HG02938 (cell line): ENCODE measurements at regions not wholly inside any gene's neighbourhood (a gene's known extent, or its start where the extent isn't known, plus 50 kb on each side); places are given as distances from the start of the nearest gene placed in this dataset.
"Not testable (repeated sequence)": the region's sequence is repeated elsewhere in the genome, so short reads cannot be mapped to it uniquely, and the experiment has no call there.

Experiments
- ATAC-seq: cut with Tn5 transposase; IDR thresholded peaks from one replicate; pipeline ENCODE4 v1.9.1; 2021; ENCODE audit warnings: mild to moderate bottlenecking, moderate library complexity; ENCODE audit not compliant: unreplicated experiment

DNA sequence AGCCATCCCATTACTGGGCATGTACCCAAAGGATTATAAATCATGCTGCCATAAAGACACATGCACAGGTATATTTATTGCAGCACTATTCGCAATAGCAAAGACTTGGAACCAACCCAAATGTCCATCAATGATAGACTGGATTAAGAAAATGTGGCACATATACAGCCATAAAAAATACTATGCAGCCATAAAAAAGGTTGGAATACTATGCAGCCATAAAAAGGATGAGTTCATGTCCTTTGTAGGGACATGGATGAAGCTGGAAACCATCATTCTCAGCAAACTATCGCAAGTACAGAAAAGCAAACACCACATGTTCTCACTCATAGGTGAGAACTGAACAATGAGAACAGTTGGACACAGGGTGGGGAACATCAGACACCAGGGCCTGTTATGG, 151.5 kb downstream of the PLK2 start:
- not testable (repeated sequence) for ATAC-seq

DNA sequence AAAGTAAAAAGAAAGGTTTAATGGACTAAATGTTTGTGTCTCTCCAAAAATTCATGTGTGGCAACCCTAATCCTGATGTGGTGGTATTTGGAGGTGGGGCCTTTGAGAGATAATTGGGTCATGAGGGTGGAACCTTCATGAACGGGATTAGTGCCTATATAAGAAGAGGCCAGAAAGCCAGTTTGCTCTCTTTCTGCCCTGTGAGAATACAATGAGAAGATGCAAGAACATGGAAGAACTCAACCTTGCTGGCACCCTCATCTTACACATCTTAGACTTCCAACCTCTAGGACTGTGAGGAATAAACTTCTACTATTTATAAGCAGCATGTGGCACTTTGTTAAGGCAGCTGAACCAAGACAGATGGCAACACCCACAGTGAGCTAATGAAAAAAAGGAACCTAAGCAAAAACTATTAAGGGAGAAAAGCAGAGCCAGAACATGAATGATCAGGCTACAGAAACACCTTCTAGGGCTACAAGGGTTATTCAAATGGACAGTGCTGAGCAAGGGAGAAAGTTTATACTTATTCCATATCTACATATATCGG, 159.5 kb downstream of the PLK2 start:
- ATAC-seq: no peak

DNA sequence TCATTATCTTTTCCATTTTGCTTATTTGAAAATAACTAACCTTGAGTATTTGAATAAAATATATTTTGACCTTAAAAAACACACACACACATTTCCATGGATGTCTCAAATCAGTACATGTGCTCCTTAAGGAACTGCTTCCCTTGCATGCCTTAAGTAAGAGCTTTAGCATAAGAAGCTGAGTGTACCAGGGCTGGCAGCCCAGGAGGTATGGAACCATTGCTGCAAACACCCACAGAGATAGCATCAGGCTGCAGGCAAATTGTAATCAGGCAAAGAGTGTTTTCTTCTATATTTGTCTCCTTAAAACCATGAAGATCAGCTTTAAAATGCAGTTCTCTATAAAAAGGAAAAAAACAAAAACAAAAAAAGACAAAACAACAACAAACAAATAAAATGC, 160.6 kb downstream of the PLK2 start:
- ATAC-seq: no peak

DNA sequence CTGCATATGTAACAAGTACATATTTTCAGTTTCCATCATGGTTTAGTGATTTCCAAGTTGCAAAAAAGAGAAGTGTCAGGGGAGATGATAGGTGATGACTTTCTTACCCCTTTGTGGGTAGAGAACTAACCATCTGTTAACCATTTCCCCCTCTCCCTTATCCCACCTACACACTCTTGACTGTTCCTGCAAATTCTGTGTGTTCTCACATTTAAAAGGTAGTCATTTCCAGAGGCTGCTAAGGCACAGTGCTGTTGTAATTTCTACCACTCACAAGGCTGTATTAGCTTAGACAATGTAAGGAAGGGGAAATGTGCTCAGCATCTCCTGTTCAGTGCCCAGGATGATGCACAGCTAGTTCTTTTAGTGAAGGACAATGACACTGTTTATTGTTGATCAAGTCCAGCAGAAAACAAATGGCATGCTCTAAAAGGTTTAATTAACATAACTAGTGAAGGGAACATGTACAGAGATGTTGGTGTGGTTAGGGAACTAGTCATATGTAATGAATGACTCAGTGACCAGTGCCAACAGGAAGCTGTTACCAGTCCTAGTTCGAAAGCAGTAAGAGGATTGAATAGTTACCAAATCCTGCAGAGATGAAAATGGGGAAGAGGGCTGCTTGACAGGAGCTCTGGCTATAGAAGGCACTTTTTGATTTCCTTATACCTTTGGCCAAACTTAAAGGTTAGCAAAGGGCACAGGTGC, 165.1 kb downstream of the PLK2 start:
- ATAC-seq: peak; percentile 69

DNA sequence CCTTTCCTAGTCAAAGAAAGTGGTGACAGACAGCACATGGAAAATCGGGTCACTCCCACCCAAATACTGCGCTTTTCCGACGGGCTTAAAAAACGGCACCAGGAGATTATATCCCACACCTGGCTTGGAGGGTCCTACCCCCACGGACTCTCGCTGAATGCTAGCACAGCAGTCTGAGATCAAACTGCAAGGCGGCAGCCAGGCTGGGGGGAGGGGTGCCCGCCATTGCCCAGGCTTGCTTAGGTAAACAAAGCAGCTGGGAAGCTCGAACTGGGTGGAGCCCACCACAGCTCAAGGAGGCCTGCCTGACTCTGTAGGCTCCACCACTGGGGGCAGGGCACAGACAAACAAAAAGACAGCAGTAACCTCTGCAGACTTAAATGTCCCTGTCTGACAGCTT, 171.6 kb downstream of the PLK2 start:
- ATAC-seq: not testable (repeated sequence)

DNA sequence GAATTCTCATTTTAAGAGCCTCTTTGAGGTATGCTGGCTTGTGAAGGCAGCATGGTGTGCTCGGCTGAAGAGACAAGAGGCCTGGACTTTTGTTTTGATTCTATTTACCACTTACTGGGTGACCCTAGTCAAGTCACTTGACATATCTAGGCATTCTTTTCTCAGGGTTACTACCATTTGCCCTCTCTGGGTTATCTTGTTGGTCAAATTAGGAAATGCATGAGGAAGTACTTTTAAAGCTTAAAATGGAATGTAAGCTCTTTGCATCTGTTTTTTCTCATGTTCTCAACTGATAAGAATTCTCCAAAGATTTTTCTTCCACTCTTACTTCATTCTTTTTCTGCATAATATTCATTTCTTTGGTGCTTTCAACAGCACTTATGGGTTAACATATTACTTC, 173.1 kb downstream of the PLK2 start:
- ATAC-seq: no peak

DNA sequence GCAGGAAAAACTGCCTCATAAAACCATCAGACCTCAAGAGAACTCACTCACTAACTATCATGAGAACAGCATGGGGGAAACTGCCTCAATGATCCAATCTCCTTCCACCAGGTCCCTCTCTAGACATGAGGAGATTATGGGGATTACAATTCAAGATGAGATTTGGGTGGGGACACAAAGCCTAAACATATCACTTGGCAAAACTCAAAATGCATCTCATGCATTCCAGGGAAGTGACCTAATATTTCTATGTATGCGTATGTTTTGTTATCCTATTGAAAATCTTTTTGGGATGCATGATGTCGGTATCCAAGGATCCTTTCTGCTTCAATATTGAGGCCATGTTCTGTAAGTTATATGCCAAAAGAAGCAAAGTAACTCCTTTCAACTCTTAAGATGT, 174.0 kb downstream of the PLK2 start:
- ATAC-seq: no peak

DNA sequence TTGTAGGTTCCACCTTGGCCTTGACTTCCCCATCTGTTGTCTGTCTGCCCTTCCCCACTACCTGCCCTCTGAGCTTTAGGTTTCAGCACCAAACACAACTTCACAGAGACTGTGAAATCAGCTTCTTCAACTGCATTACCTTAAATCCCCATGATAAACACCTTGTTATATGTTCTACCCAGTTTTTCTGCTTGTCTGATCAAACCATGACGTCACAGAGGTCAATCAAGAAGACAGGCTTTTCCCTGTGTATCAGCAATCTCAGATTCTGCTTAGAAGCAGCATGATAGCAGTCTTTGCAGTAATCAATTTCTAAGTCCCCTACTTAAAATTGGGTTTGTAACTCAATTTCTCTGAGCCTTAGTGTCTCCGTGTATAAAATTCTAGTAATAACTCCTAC, 175.0 kb downstream of the PLK2 start:
- no peak for ATAC-seq

DNA sequence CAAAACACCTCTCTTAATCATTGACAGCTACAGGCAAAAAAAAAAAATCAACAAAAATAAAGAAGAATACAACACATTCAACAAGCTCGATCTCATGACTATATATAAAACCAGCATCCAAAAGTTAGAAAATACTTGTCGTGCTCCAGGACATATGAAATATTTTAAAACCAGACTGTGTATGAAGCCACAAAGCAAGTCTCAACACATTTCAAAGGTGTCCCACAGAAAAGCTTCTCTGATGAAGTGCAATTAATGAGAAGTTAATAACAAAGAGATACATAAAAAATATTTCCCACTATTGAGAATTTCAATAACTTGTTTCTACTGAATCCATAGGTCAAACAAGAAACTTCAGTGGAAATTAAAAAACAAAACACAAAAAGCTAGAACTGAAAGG, 178.7 kb downstream of the PLK2 start:
- ATAC-seq: no peak

DNA sequence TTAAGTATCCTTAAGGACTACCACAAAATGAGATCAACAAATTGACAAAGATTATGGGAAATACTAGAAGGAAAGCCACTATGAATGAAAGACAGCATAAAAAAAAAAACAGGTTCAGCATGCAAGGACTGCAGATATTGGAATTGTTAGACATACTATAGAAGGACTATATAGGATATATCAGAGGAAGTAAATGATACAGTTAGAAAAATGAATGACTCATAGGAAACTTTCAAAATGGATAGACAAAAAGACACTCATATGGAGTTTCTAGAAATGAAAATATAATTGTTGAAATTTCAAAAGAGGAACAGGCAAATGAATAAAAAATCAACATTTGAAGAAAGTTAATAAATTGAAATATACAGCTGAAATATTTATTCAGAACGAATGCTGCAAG, 180.6 kb downstream of the PLK2 start:
- no peak for ATAC-seq

DNA sequence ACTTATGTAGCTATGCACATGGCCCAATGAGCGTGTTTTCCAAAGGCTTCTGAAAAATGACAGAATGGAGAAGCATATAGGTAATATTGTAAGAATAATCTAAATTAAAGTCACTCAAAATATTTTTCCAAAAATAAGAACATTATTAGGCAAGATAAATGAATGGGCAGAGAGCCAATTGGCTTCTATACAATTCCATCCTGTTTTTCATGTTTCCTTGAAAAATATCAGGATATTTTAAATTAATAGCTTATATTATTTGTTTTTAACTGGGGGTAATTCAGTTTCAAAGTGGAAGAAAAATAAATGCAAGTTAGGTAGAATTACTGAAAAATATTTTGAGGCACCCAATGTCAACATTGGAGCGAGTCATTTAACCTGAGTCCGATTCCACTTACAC, 183.5 kb downstream of the PLK2 start:
- no peak for ATAC-seq

DNA sequence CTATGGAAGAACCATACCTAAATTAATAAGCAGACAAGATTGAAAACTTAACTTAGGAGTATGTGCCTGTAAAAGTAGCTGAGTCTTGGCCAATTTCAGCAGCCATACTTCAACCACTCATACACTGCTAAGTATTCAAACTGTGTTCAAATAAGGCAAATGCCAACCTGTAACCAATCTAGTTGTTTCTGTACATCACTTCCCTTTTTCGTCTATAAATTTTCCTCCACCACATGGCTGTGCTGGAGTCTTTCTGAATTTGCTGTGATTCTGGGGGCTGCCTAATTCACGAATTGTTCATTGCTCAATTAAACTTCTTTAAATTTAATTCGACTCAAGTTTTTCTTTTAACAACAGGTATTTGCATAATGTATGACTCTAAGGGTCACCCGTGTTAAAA, 184.4 kb downstream of the PLK2 start:
- no peak for ATAC-seq

DNA sequence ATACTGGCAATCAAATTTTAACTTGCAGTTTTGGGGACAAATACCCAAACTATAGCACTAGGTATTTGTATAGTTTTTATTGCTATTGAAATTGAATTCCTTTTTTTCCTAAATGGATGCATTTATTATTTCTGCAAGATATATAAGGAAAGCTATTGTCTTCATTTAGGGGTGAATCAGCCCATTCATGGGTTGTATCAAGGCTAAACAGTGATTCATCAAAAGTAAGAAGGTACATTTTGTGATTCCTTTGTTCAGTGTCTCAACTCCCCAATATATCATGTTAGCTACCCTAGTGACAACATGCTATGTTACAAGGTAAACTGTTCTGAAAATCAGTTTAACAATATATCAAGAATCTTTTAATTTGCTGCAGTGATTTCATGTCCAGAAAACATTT, 185.7 kb downstream of the PLK2 start:
- no peak for ATAC-seq

DNA sequence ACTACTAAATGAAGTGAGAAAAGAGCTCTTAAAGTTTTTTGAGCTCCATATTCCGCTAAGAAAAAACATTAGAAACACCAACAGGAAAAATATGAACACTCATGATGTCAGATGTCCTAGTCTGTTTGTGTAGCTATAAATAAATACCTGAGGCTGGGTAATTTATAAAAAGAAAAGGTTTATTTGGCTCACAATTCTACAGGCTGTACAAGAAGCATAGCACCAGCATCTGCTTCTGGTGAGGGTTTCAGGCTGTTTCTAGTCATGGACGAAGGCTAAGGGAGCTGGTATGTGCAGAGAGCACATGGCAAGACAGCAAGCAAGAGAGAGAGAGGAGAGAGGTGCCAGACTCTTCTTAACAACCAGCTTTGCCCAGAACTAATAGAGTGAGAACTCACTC, 186.2 kb downstream of the PLK2 start:
- ATAC-seq: no peak

DNA sequence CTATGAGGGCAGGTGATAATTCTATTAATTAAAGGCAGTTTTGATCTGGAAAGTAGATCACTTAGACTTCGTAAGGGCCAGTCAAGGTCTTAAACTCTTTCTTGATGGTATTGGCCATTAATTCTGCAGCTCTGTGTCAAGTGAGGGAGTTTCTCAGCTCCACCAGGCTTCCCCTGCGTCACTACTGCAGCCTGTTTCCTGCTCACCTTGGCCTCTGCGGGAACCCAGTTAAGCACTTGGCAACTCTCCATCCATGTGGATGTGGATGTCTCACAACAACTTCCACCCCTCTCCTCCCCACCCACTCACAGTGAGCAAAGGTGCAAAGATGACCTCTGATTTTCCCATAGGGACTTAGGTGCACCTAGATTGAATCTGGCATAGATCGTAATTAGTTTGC, 191.6 kb downstream of the PLK2 start:
- no peak for ATAC-seq

DNA sequence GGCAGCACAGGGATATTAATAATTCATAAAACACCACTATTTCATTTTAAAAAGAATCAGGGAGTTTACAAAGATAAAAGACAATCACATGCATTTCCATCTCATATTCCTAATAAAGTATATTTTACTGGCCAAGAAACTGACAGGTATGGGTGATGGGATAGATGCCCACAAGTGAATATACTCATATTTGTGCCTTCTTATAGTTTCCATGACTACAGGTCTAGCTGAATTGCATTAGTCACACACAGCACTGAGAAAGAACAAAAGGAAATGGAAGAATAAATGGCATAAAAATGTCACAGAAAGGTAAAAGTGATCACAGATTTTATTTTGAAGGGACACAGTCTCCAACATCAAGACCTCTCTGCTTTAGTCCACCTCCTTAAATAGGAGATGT, 193.5 kb downstream of the PLK2 start:
- ATAC-seq: no peak

DNA sequence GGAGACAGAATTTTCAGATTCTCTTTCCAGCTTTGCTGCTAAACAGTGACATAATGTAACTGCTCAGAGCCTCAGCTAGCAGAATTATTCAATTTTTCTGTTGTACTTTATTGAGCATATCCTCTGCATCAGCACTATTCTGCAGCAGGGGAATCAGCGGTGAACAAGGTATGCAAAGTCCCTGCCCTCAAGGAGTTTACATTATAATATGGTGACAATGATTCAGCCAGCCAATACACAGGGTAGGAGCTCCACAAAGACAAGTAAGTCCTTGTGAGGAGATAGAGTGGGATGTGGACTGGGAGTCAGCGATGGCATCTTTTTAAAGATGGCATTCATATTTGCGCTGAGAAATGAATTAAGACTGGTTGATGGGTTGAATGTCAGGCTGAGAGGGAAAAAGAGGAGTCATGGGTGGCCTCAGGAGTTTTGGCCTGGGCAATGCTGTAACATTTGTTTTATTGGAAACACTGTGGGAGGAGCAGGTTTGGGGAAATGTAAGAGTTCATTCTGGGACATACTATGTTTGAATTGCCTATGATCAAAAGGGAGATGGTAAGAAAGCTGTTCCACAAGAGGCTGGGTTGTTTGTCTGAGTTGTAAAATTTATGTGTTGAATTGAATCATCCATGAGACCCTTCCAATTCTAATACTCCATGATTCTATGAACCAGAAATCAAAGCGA, 194.5 kb downstream of the PLK2 start:
- ATAC-seq: no peak

DNA sequence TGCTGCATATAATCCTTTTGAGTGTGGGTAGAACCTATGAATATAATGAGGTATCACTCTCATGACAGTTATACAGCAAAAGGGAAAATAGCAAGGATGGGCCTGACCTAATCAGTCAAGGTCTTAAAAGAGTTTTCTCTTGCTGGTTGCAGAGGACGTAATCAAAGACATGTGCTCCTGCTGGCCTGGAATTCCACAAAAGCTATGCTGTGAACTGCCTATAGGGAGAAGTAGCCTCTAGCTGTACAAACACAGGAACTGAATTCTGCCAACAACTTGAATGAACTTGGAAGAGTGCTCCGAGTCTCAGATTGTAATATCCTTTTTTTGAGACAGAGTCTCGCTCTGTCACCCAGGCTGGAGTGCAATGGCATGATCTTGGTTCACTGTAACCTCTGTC, 195.6 kb downstream of the PLK2 start:
- no peak for ATAC-seq

DNA sequence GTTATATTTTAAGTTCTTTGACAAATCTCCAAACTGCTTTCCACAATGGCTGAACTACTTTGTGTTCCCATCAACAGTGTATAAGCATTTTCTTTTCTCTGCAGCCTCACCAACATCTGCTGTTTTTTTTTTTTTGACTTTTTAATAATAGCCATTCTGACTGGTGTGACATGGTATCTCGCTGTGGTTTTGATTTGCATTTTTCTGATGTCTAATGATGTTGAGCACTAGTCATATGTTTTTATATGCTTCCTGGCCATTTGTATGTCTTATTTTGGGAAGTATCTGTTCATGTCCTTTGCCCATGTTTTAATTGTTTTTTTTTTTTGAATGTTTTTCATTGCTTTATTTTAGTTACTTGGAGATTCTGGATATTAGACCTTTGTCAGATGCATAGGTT, 196.6 kb downstream of the PLK2 start:
- ATAC-seq: no peak

DNA sequence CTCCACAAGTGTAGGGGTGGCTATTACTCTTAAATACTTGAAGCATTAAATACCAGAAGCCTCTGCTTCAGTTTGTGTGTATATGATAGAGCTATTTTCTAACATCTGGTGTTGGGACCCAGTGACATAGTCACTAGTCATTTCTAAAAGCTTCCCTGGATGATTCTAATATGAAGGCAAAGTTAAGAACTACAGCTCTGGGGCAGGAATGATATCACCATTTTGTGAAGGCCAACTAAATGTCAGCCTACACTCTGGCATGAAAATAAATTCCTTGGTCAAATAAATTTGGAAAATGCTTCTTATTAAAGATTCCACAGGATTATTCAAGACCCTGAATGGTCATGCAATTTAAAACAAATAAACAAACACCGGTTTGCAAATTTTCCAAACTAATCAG, 197.7 kb downstream of the PLK2 start:
- no peak for ATAC-seq

DNA sequence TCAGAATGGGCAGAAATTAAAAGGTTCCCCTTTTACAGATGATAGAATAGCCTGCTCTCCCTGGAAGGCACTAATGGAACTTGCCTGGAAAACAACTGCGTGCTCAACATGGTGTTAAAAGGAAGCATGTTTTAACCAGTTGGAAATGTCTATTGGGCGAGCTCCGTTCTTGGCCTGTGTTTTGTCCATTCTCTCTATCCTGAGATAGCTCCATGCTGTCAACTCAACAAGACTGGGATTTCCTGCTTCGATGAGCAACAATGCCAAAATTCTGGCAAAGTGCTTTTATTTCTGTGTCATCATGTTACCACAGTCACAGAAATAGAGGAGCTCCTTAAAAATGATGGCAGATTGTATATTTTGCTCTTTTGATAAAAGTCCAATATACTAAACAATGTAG, 198.3 kb downstream of the PLK2 start:
- no peak for ATAC-seq

DNA sequence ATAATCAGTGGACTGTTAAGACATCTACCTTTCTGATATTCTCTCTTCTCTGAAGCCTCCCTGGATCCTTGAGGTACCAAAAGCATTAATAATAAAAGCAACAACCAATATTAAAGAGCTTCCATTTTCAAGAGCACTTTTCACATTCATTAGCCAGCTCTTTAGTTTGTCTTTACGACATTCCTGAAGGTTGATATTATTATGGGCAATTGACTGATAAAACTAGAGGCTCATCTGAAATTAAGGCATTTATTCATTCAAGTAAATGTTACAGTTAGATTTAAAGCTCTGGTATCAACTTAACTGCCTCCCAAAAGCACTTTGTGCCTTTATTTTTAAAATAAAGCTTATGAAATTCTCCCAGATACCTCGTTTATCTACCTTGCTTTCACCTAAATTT, 199.6 kb downstream of the PLK2 start:
- no peak for ATAC-seq
